AG09309 (cell line): ENCODE measurements at regions not wholly inside any gene's neighbourhood (a gene's known extent, or its start where the extent isn't known, plus 50 kb on each side); places are given as distances from the start of the nearest gene placed in this dataset.

ENCODE experiments used
- DNase-seq: peaks from one replicate; pipeline ENCODE4 v3.0.0-alpha.2; 2010; ENCODE audit warnings: low read depth
- H3K4me3 ChIP-seq: 2 replicates; pipeline ENCODE4 v1.5.1; 2011; ENCODE audit warnings: mild to moderate bottlenecking, low read depth, low read length, moderate library complexity; ENCODE audit not compliant: control insufficient read depth
- CTCF ChIP-seq: IDR thresholded peaks from 2 replicates; pipeline ENCODE4 v1.5.1; 2011; ENCODE audit warnings: mild to moderate bottlenecking, low read depth, low read length, inconsistent platforms; ENCODE audit not compliant: insufficient read depth, control insufficient read depth; ENCODE audit errors: missing control alignments

GRCh38 chr3:105006164-105006563 is 360.5 kb upstream of the ALCAM start:
- no peak for TF ChIP-seq CTCF
- DNase-seq, result no peak
- no peak overlapping the region for H3K4me3 ChIP-seq

- H3K4me3 ChIP-seq, result no peak overlapping the region
- TF ChIP-seq CTCF, result no peak
- no peak for DNase-seq
These were observed 353.1 kb upstream of the ALCAM start for GRCh38 chr3:105013657-105014056.

- no peak overlapping the region for H3K4me3 ChIP-seq
- TF ChIP-seq CTCF, result no peak
- no peak for DNase-seq
These were observed 352.1 kb upstream of the ALCAM start for GRCh38 chr3:105014631-105015030.

- no peak overlapping the region for H3K4me3 ChIP-seq
- TF ChIP-seq CTCF, result no peak
- DNase-seq, result no peak
These were observed 343.9 kb upstream of the ALCAM start for GRCh38 chr3:105022813-105023212.

GRCh38 chr3:105030211-105030610 is 336.5 kb upstream of the ALCAM start:
- no peak overlapping the region for H3K4me3 ChIP-seq
- TF ChIP-seq CTCF, result no peak
- DNase-seq, result no peak

- no peak overlapping the region for H3K4me3 ChIP-seq
- no peak for TF ChIP-seq CTCF
- no peak for DNase-seq
These were observed 334.2 kb upstream of the ALCAM start for GRCh38 chr3:105032541-105032940.

GRCh38 chr3:105033081-105033480 is 333.6 kb upstream of the ALCAM start:
- no peak for TF ChIP-seq CTCF
- H3K4me3 ChIP-seq, result no peak overlapping the region
- no peak for DNase-seq
